Right lobe of liver (tissue), 4 donors: ENCODE measurements at regions not wholly inside any gene's neighbourhood (a gene's known extent, or its start where the extent isn't known, plus 50 kb on each side); places are given as distances from the start of the nearest gene placed in this dataset.

Source experiments
- CTCF ChIP-seq, 4 donors: fragments of 200-600 bp in 3 of 4; fragments of 450-650 bp in 1 of 4; IDR thresholded peaks; one replicate each; pipeline versions ENCODE4 v1.5.1 to v1.8.0; 2016 to 2022; ENCODE audit warnings: antibody characterized with exemption in 4 of 4, mild to moderate bottlenecking in 2 of 4
- POLR2A ChIP-seq: fragments of 450-650 bp; IDR thresholded peaks from one replicate; pipeline ENCODE4 v1.6.1; 2017; ENCODE audit warnings: antibody characterized with exemption, mild to moderate bottlenecking
- donor health status: DM: no; HTN: no; CAD: no.
- donor health status: DM: no; HTN: no; CAD: no.
- donor health status: DM: no; HTN: yes; CAD: no.

GRCh38 chr5:96110300-96110699 is 148.6 kb upstream of the ELL2 start:
- no peak for TF ChIP-seq POLR2A
- no peak for TF ChIP-seq CTCF (IDR thresholded peaks at IDR 0.05)
